HG02973 (cell line): ENCODE measurements at regions not wholly inside any gene's neighbourhood (a gene's known extent, or its start where the extent isn't known, plus 50 kb on each side); places are given as distances from the start of the nearest gene placed in this dataset.

ENCODE experiments used
- ATAC-seq: cut with Tn5 transposase; IDR thresholded peaks from one replicate; pipeline ENCODE4 v1.9.1; 2021; ENCODE audit warnings: moderate library complexity; ENCODE audit not compliant: unreplicated experiment

GRCh38 chr15:62625429-62626033 is 417.0 kb upstream of the TPM1 start:
- no peak for ATAC-seq

DNA sequence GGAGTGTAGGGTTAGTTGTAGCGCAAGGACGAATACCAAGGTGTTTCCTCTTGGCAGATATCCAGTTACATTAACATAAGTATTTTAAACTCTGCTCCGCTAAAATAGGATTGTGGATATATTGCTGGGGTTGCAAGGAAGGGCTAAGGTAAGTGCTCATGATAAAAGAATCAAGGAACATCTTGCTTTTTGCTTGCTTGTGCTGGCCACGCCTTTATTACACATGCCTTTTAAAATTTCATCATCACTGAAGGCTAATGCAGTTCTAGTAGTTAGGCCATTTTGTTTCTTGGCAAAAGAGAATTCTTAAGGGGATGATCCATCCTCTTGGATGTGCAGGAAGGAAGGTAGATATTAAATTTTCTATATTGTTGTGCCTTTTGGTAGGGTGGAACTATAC is 415.6 kb upstream of the TPM1 start:
- no peak for ATAC-seq

DNA sequence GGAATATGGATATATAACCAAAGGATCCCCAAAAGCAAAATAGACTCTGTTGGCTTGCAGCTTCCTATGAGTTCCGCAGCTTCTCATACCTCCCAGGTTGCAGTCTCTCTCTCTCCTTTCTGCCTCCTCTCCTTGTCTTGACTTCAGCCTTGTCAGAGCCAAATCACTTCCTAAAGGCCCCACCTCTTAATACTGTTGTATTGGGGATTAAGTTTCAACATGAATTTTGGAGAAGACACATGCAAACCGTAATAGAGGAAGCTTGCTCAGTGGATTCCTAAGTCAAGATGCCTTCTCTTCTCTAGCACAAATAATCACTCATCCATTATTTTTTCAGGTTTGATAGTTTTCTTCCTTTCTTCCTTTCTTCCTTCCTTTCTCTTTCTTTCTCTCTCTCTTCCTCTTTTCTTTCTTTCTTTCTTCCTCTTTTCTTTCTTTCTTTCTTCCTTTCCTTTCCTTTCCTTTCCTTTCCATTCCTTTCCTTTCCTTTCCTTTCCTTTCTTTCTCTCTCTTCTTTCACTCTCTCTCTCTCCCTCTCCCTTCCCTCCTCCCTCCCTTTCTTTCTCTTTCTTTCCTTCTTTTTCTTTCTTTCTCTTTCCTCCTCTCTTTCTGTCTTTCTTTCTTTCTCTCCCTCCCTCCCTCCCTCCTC is 411.3 kb upstream of the TPM1 start:
- no peak for ATAC-seq

- no peak for ATAC-seq
Measured at GRCh38 chr15:62636823-62637573, 405.5 kb upstream of the TPM1 start.

DNA sequence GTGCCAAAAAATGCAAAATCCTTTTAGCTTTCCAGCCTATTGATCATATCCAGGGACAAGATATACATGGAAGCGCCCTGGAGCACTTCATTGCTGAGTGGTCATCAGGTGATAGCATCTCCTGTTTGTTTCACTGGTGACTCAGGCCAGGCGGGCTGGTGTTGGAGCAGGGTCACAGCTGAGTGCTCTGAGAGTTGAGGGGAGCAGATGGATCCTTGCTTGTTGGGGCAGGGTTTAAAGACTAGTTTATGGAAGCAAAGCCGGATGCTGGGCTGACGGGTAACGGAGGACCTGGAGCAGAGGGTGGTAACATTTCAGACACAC is 405.0 kb upstream of the TPM1 start:
- no peak for ATAC-seq

DNA sequence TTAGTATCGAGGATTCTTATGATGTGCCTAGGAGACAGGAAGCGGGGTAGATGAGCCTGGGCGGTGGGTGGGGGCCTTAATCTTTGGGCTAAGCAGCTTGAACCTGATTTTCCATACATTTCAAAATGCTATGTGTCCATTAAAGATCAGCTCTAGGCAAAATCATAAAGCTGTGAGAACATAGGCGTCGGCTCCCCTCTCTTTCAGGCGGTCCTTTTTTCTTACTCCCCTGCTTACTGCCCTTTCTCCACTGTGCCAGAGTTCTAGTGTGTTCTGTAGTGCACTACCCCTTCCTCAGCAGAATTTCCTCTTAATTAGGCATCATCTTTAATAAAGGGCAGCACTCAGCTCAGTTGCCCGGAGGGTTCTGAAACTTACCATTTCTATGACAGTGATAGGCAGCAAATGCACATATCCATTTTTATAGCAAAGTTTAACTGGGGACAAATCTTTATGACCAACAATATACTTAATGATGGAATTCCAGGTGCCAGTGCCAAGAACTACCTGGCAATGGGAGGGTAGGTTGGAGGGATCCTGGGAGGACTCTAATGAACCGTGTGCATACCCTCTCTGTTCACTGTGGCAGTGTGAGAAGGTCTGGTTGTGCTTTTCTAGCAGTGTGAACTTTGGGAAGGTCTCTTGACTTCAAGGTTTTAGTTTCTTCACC is 404.5 kb upstream of the TPM1 start:
- ATAC-seq = no peak

DNA sequence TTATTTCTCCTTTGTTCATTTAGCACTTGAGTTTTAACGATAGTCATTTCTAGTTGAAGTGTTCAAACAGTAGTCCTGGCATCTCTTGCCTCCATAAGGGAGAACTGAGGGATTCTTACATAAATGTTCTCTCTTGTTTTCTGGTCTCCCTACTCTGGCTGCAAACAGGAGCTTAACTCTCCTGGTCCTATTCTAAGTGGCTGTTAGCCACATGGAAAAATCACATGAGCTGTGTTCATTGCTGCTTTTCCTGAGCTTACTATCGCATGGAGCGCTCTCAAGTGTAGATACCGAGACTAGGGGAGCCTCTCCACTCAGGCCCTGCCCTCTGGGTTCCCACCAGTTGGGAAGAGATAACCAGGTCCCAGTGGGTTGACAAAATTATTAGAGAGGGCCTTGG is 403.1 kb upstream of the TPM1 start:
- ATAC-seq = no peak

GRCh38 chr15:62639906-62640605 is 402.5 kb upstream of the TPM1 start:
- ATAC-seq = no peak

DNA sequence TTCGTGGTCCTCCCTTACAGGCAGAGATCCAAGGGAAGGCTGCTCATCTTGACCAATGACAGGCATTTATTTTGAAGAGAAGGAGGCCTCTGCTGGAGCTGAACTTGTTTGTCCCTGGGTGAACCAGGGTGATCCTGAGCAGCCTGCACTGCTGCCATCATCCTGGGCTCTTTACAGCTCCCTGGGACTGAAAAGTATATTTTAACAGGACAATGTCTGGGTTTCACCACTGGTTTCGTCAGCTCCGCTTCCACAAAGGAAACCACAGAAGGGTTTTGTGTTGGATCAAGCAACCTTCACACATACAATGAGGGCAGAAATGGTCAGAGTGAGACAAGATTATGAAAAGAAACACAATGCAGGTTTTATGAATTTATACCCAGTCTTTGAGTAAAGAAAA is 400.7 kb upstream of the TPM1 start:
- no peak for ATAC-seq

GRCh38 chr15:62643572-62643971 is 399.0 kb upstream of the TPM1 start:
- no peak for ATAC-seq

DNA sequence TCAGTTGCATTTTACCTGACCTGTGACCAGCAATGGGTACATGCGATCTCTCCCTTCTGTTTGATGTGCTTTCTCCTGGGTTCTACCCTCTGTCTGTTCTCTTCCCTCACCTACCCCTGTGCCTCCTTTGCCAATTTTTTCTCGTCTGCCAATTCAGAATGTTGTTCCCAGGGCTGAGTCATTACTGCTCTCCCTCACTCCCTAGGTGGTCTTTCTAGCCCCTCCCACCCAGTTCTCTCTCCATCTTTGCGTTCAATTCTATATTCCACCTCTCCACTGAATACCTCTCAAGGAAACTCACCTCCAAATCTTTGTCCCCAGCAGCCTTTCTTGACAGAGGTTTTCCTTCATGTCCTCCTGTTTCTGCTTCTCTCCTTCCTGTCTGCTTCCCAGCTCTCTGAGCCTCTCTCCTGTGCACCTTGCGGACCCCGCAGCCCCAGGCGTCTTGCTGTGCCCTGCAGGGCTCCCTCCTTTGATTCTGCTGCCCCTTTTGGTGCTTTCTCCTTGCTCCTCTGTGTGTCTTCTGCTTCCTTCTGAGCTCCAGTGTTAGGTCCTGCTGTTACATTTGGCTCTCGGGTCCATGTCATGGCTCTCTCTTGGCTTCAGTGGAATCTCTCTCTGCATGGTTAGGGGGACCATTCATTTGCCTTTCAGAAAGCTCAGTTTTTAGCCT is 398.2 kb upstream of the TPM1 start:
- ATAC-seq = no peak

DNA sequence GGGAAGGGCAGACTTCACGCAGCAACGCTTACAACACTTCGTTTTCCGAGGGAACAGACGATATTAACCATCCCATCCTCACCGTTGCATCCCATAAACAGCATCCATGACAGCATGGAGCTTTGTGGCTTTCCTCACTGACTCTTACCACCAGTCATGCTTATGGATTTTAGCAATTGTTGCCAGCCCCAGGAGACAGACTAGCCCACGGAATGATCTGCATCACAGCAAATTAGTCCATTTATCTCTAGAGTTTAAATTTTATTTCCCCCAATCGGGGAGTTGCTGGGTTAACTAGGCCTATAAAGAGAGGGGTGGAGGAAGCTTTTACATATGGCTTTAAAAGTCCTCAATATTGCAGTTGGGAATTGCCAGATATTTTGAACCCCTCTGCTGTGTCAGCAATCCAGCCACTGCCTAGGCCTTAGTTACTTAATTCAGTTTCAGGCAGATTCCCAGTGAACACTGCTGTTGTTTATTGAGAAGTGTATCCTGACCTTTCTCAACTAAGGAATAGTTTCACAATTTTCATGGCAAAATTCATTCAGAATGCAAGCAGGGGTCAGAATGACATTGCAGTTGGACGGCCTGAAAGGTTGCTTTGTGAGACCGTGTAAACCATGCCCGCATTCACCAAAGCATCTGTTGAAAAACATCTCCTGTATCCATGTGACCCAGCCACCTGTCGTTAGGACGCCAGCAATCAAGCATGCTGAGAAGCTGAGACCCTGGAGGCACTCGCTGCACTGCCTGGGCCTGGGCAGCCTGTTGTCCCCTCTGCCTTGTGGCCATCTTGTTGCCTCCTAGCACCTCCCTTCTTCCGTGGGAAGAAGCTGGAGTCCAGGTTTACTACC is 397.4 kb upstream of the TPM1 start:
- ATAC-seq = no peak

GRCh38 chr15:62647202-62647842 is 395.2 kb upstream of the TPM1 start:
- ATAC-seq = no peak

DNA sequence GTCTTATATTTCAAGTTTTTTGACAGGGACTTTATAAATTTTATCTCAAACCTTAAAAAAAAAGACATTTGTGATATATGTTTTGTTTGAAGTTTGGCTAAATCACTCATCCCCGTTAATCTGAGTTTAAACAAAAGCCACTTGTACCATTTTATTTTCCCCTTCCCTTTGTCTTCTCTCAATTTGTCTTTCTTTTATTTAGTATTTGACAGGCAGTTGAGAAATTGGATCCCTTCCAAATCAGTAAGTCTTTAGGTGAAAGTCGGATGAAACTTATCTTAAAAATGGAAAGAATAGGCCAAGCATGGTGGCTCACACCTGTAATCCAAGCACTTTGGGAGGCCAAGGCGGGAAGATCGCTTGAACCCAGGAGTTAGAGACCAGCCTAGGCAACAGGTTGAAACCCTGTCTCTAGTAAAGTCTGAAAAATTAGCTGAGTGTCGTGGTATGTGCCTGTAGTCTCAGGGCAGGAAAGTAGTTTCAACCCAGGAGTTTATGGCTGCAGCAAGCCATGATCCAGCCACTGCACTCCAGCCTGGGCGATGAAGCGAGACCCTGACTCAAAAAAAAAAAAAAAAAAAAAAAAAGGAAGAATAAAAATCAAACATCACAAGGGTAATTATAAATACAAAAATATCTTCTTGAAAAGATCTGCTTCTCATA is 394.6 kb upstream of the TPM1 start:
- no peak for ATAC-seq

- ATAC-seq = no peak
Measured at GRCh38 chr15:62648954-62649353, 393.6 kb upstream of the TPM1 start.

- ATAC-seq = peak; percentile 82
Measured at GRCh38 chr15:62649793-62650420, 392.6 kb upstream of the TPM1 start.

DNA sequence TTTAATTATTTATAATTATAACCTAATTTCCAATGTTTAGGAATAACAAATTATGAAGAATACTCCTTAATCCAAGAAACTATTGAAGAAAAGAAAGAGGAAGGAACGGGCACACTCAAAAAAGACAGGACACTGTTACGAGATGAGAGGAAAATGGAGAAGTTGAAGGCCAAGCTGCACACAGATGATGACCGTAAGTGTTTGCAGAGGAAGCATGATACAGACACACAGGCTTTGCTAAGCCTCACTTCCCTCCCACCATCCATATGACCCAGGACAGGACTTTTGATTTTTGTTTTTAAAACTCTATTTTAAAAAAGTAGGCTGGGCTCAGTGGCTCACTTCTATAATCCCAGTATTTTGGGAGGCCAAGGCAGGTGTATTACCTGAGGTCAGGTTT is 389.4 kb upstream of the TPM1 start:
- no peak for ATAC-seq

- no peak for ATAC-seq
Measured at GRCh38 chr15:62656071-62656470, 386.5 kb upstream of the TPM1 start.
